ENCODE measurements at regions not wholly inside any gene's neighbourhood (a gene's known extent, or its start where the extent isn't known, plus 50 kb on each side); places are given as distances from the start of the nearest gene placed in this dataset.

- TF ChIP-seq CTCF (IDR thresholded peaks at IDR 0.05) = no peak
- TF ChIP-seq POLR2AphosphoS5 (IDR thresholded peaks at IDR 0.05) = no peak
- no peak for TF ChIP-seq POLR2A (IDR thresholded peaks at IDR 0.05)
These were observed 185.8 kb upstream of the ARL4C start for GRCh38 chr2:234682492-234683228.
